HepG2 (cell line): ENCODE measurements at regions not wholly inside any gene's neighbourhood (a gene's known extent, or its start where the extent isn't known, plus 50 kb on each side); places are given as distances from the start of the nearest gene placed in this dataset.

ENCODE experiments used
- ADNP ChIP-seq: sonication (generic); formaldehyde crosslinking; IDR thresholded peaks from 2 replicates; pipeline ENCODE4 v1.4.0; 2020; ENCODE audit warnings: missing genetic modification reagents
- ARID5B ChIP-seq: IDR thresholded peaks from 2 replicates; pipeline ENCODE4 v1.4.0; 2020; ENCODE audit warnings: mild to moderate bottlenecking, missing genetic modification reagents
- CHCHD3 ChIP-seq: sonication (generic); formaldehyde crosslinking; IDR thresholded peaks from 2 replicates; pipeline ENCODE4 v1.8.0; 2022; ENCODE audit warnings: mild to moderate bottlenecking, missing genetic modification reagents, moderate library complexity
- CTCF ChIP-seq: sonication (generic); formaldehyde crosslinking; IDR thresholded peaks from 2 replicates; pipeline ENCODE4 v1.5.0; 2020; ENCODE audit warnings: mild to moderate bottlenecking, missing genetic modification reagents, moderate library complexity
- ERF ChIP-seq: IDR thresholded peaks from 2 replicates; pipeline ENCODE4 v1.6.1; 2018; ENCODE audit warnings: missing biosample characterization, missing genetic modification reagents
- FOXA1 ChIP-seq, 2 experiments: fragments of 450-650 bp in 1 of 2; sonication (generic) in 1 of 2; formaldehyde crosslinking in 1 of 2; IDR thresholded peaks; 2 replicates each; pipeline versions ENCODE4 v1.4.0 to v1.6.1; 2016 to 2020; ENCODE audit warnings: missing genetic modification reagents in 1 of 2
- GABPB1 ChIP-seq: IDR thresholded peaks from 2 replicates; pipeline ENCODE4 v1.6.1; 2016; ENCODE audit warnings: mild to moderate bottlenecking, missing genetic modification reagents, moderate library complexity, missing compliant biosample characterization
- HMGXB4 ChIP-seq, 2 experiments: sonication (generic) in 1 of 2; formaldehyde crosslinking in 1 of 2; IDR thresholded peaks; 2 replicates each; pipeline versions ENCODE4 v1.4.0 to v1.6.1; 2018 to 2020; ENCODE audit warnings: missing genetic modification reagents in 2 of 2, borderline replicate concordance in 1 of 2, low read depth in 1 of 2, mild to moderate bottlenecking in 1 of 2, missing biosample characterization in 1 of 2
- HNRNPUL1 ChIP-seq: fragments of 200-400 bp; formaldehyde crosslinking; IDR thresholded peaks from 2 replicates; pipeline ENCODE4 v1.6.1; 2017; ENCODE audit warnings: low read depth, mild to moderate bottlenecking, low read length, moderate library complexity
- KDM2A ChIP-seq: sonication (generic); formaldehyde crosslinking; IDR thresholded peaks from 2 replicates; pipeline ENCODE4 v1.4.0; 2020; ENCODE audit warnings: low read depth, missing genetic modification reagents, borderline replicate concordance
- KLF16 ChIP-seq, 2 experiments: sonication (generic) in 1 of 2; formaldehyde crosslinking in 1 of 2; IDR thresholded peaks; 2 replicates each; pipeline versions ENCODE4 v1.6.1 to v1.8.0; 2016 to 2023; ENCODE audit warnings: missing genetic modification reagents in 2 of 2, missing compliant biosample characterization in 1 of 2
- MBD4 ChIP-seq: IDR thresholded peaks from 2 replicates; pipeline ENCODE4 v1.6.1; 2012; ENCODE audit warnings: low read length, inconsistent platforms, borderline replicate concordance
- MTF1 ChIP-seq: sonication (generic); formaldehyde crosslinking; IDR thresholded peaks from 2 replicates; pipeline ENCODE4 v1.5.0; 2020; ENCODE audit warnings: missing genetic modification reagents
- SALL1 ChIP-seq: sonication (generic); formaldehyde crosslinking; IDR thresholded peaks from 2 replicates; pipeline ENCODE4 v1.8.0; 2022; ENCODE audit warnings: mild to moderate bottlenecking, missing genetic modification reagents
- ZNF292 ChIP-seq: sonication (generic); formaldehyde crosslinking; IDR thresholded peaks from 2 replicates; pipeline ENCODE4 v1.8.1; 2022; ENCODE audit warnings: mild to moderate bottlenecking, low read depth, missing genetic modification reagents, borderline replicate concordance
- ZNF556 ChIP-seq: sonication (generic); formaldehyde crosslinking; IDR thresholded peaks from 2 replicates; pipeline ENCODE4 v1.4.0; 2020; ENCODE audit warnings: mild to moderate bottlenecking, missing genetic modification reagents, borderline replicate concordance
- ZNF570 ChIP-seq: sonication (generic); formaldehyde crosslinking; IDR thresholded peaks from 2 replicates; pipeline ENCODE4 v1.4.0; 2020; ENCODE audit warnings: mild to moderate bottlenecking, missing genetic modification reagents, borderline replicate concordance
- ZNF660 ChIP-seq: sonication (generic); formaldehyde crosslinking; IDR thresholded peaks from 2 replicates; pipeline ENCODE4 v1.5.1; 2020; ENCODE audit warnings: mild to moderate bottlenecking, low read depth, missing genetic modification reagents, borderline replicate concordance

GRCh38 chr13:30132623-30133553 lies 174.5 kb downstream of the KATNAL1 start (continued):
- TF ChIP-seq ARID5B (0 out of 2 replicates have a peak, but pooled peaks have one; percentile 9), ZNF556 (0 out of 2 replicates have a peak, but pooled peaks have one; percentile 30), CTCF (CRISPR knock-in tag) (peak; percentile 94), ZNF570 (CRISPR knock-in tag) (no peak), FOXA1 (IDR thresholded peaks at IDR 0.05) (no peak), FOXA1 (CRISPR knock-in tag; IDR thresholded peaks at IDR 0.05) (0 out of 2 replicates have a peak, but pooled peaks have one; percentile 14), ZNF660 (CRISPR knock-in tag) (no peak), HMGXB4 (CRISPR knock-in tag; IDR thresholded peaks at IDR 0.05; ENCODE audit: borderline replicate concordance in 1 of 2, low read depth in 1 of 2) (0 out of 4 replicates have a peak, but pooled peaks of 1 of the 2 experiments have one; percentile 37), ERF (CRISPR knock-in tag) (0 out of 2 replicates have a peak, but pooled peaks have one; percentile 35), HNRNPUL1 (no peak), ADNP (CRISPR knock-in tag) (no peak), SALL1 (CRISPR knock-in tag) (peak; percentile 35; the same call in 1 of the 2 replicates), GABPB1 (CRISPR knock-in tag) (peak; percentile 34; the same call in 1 of the 2 replicates), MTF1 (no peak), KDM2A (CRISPR knock-in tag) (peak; percentile 70; the same call in 1 of the 2 replicates), CHCHD3 (CRISPR knock-in tag) (no peak), KLF16 (CRISPR knock-in tag; IDR thresholded peaks at IDR 0.05) (0 out of 4 replicates have a peak, but pooled peaks of 1 of the 2 experiments have one; percentile 32), ZNF292 (CRISPR knock-in tag) (0 out of 2 replicates have a peak, but pooled peaks have one; percentile 11), MBD4 (no peak)
